Activated T-cell treated with anti-CD3 and anti-CD28 coated beads, Interleukin-2, amount 50 U/mL, for 24 hours (primary cell): ENCODE measurements at regions not wholly inside any gene's neighbourhood (a gene's known extent, or its start where the extent isn't known, plus 50 kb on each side); places are given as distances from the start of the nearest gene placed in this dataset.

Source experiments
- DNase-seq: peaks from one replicate; pipeline ENCODE4 v3.0.0-alpha.2; 2020
- H3K27ac Mint-ChIP-seq: 2 replicates; pipeline ENCODE4 v1.8.0; 2020; ENCODE audit warnings: mild to moderate bottlenecking, mixed read lengths
- H3K27me3 Mint-ChIP-seq: 2 replicates; pipeline ENCODE4 v1.8.0; 2020; ENCODE audit warnings: mixed read lengths
- H3K36me3 Mint-ChIP-seq: 2 replicates; pipeline ENCODE4 v1.8.0; 2020; ENCODE audit warnings: low read depth, mixed read lengths
- H3K4me1 Mint-ChIP-seq: 2 replicates; pipeline ENCODE4 v1.8.0; 2020; ENCODE audit warnings: low read depth, mixed read lengths
- H3K4me3 Mint-ChIP-seq: 2 replicates; pipeline ENCODE4 v1.8.0; 2020; ENCODE audit warnings: mild to moderate bottlenecking, moderate library complexity, mixed read lengths
- H3K9me3 Mint-ChIP-seq: 2 replicates; pipeline ENCODE4 v1.8.0; 2020; ENCODE audit warnings: mixed read lengths

- DNase-seq, result no peak
- Mint-ChIP-seq H3K27ac (no peak overlapping the region), H3K4me1 (no peaks in the 10 kb centered on the region), H3K27me3 (no peaks in the 10 kb centered on the region), H3K36me3 (no peaks in the 10 kb centered on the region), H3K4me3 (no peak overlapping the region), H3K9me3 (peaks cover 2% of the 10 kb centered on the region)
Measured at GRCh38 chr5:21694567-21694966, 1158.6 kb downstream of the CDH12 start.

- H3K9me3 Mint-ChIP-seq, result peaks cover 2% of the 10 kb centered on the region
- no peak overlapping the region for H3K27ac Mint-ChIP-seq
- H3K4me3 Mint-ChIP-seq, result no peak overlapping the region
- H3K4me1 Mint-ChIP-seq, result no peaks in the 10 kb centered on the region
- no peaks in the 10 kb centered on the region for H3K27me3 Mint-ChIP-seq
- DNase-seq, result no peak
- H3K36me3 Mint-ChIP-seq, result no peaks in the 10 kb centered on the region
Measured at GRCh38 chr5:21693591-21693990, 1159.6 kb downstream of the CDH12 start.

- H3K27ac Mint-ChIP-seq, result no peak overlapping the region
- H3K4me1 Mint-ChIP-seq, result no peaks in the 10 kb centered on the region
- H3K27me3 Mint-ChIP-seq, result no peaks in the 10 kb centered on the region
- peaks cover 4% of the 10 kb centered on the region for H3K9me3 Mint-ChIP-seq
- no peaks in the 10 kb centered on the region for H3K36me3 Mint-ChIP-seq
- H3K4me3 Mint-ChIP-seq, result no peak overlapping the region
- no peak for DNase-seq
Measured at GRCh38 chr5:21689587-21689986, 1163.6 kb downstream of the CDH12 start.

DNA sequence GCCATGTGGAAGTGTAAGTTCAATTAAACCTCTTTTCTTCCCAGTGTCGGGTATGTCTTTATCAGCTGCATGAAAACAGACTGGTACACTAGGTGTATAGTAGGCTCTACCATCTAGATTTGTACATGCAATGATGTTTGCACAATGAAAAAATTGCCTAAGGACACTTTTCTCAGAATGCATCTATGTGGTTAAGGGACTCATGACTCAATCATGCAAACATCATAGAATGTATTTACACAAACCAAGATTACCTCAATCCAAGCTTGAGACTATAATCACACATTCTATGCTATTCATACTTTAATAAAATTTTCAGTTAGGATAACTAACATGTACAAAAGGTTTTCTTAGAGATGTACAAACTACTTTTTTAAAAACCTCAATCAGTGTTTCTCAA, 1164.5 kb downstream of the CDH12 start:
- Mint-ChIP-seq H3K4me1 (no peaks in the 10 kb centered on the region), H3K27me3 (no peaks in the 10 kb centered on the region), H3K36me3 (no peaks in the 10 kb centered on the region), H3K9me3 (peaks cover 4% of the 10 kb centered on the region), H3K4me3 (no peak overlapping the region), H3K27ac (no peak overlapping the region)
- DNase-seq, result no peak

DNA sequence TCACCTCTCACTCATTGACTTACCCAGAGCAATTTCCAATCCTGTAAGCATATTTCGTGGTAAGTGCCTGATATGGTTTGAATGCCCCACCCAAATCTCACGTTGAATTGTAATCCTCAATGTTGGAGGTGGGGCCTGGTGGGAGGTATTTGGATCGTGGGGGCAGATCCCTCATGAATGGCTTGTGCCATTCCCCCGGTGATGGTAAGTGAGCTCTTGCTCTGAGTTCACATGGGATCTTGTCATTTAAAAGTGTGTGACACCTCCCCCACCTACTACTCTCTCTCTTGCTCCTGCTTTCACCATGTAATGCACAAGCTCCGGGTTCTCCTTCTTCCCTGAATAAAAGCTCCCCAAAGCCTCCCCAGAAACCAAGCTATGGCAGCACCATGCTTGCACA, 1165.5 kb downstream of the CDH12 start:
- H3K27me3 Mint-ChIP-seq, result no peaks in the 10 kb centered on the region
- no peak for DNase-seq
- H3K36me3 Mint-ChIP-seq, result no peaks in the 10 kb centered on the region
- peaks cover 4% of the 10 kb centered on the region for H3K9me3 Mint-ChIP-seq
- H3K4me1 Mint-ChIP-seq, result no peaks in the 10 kb centered on the region
- no peak overlapping the region for H3K4me3 Mint-ChIP-seq
- H3K27ac Mint-ChIP-seq, result no peak overlapping the region

GRCh38 chr5:21686706-21687105, 1166.4 kb downstream of the CDH12 start:
- Mint-ChIP-seq H3K36me3 (no peaks in the 10 kb centered on the region), H3K9me3 (peaks cover 4% of the 10 kb centered on the region), H3K27me3 (no peaks in the 10 kb centered on the region), H3K4me3 (no peak overlapping the region), H3K27ac (no peak overlapping the region), H3K4me1 (no peaks in the 10 kb centered on the region)
- no peak for DNase-seq

DNA sequence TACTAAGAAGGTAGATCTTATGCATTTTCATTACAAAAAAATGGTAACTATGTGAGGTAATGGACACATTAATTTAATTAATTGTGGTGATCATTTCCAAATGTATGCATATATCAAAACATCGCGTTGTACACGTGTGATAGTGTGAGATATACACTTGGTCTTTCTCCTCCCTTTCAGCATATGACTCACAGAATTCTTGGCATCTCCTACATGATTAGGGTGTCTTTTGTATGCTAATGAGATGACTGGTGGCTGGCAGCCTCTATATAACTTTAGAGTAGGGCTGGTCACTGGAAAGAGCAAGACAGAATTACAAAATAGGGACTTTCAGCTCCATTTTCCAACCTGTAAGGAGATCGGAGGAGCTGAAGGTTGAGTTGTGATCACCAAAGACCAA, 1167.6 kb downstream of the CDH12 start:
- Mint-ChIP-seq H3K4me1 (no peaks in the 10 kb centered on the region), H3K9me3 (peaks cover 4% of the 10 kb centered on the region), H3K4me3 (no peak overlapping the region), H3K36me3 (no peaks in the 10 kb centered on the region), H3K27ac (no peak overlapping the region), H3K27me3 (no peaks in the 10 kb centered on the region)
- no peak for DNase-seq

GRCh38 chr5:21684992-21685391, 1168.2 kb downstream of the CDH12 start:
- Mint-ChIP-seq H3K4me3 (no peak overlapping the region), H3K36me3 (no peaks in the 10 kb centered on the region), H3K4me1 (no peaks in the 10 kb centered on the region), H3K27ac (no peak overlapping the region), H3K9me3 (peaks cover 4% of the 10 kb centered on the region), H3K27me3 (no peaks in the 10 kb centered on the region)
- no peak for DNase-seq

- Mint-ChIP-seq H3K4me1 (no peaks in the 10 kb centered on the region), H3K27ac (no peak overlapping the region), H3K9me3 (peaks cover 3% of the 10 kb centered on the region)
Measured at GRCh38 chr5:21681911-21682310, 1171.2 kb downstream of the CDH12 start.

GRCh38 chr5:21680641-21681040, 1172.5 kb downstream of the CDH12 start:
- Mint-ChIP-seq H3K36me3 (no peaks in the 10 kb centered on the region), H3K4me3 (no peak overlapping the region), H3K4me1 (no peaks in the 10 kb centered on the region), H3K27ac (no peak overlapping the region), H3K27me3 (no peaks in the 10 kb centered on the region), H3K9me3 (peaks cover 2% of the 10 kb centered on the region)
- DNase-seq, result no peak

More at GRCh38 chr5:21681911-21682310, 1171.2 kb downstream of the CDH12 start:
- DNase-seq, result no peak
- H3K27me3 Mint-ChIP-seq, result no peaks in the 10 kb centered on the region
- H3K4me3 Mint-ChIP-seq, result no peak overlapping the region
- no peaks in the 10 kb centered on the region for H3K36me3 Mint-ChIP-seq

- Mint-ChIP-seq H3K27ac (no peak overlapping the region), H3K4me1 (no peaks in the 10 kb centered on the region), H3K27me3 (no peaks in the 10 kb centered on the region), H3K36me3 (no peaks in the 10 kb centered on the region), H3K4me3 (no peak overlapping the region), H3K9me3 (no peaks in the 10 kb centered on the region)
- DNase-seq, result no peak
Measured at GRCh38 chr5:21680196-21680595, 1172.9 kb downstream of the CDH12 start.

DNA sequence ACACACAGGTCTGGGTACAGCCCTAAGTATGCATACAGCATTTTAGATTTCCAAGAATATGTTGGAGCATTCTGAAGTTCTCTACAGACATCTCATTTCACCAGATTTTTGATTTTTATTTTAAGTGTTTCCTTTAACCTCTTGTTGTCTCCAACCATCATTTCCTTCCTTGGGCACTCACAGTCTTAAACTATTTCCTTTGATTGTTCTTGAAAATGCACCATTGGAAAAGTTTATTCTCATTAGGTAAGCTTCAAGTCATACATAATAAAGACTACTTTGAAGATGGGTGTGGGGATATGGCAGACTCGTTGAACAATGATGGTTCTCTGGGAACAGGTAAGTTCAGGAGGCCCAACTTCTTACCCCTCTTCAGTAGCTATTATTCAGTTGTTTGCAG, 1174.6 kb downstream of the CDH12 start:
- no peaks in the 10 kb centered on the region for H3K27me3 Mint-ChIP-seq
- H3K9me3 Mint-ChIP-seq, result no peaks in the 10 kb centered on the region
- no peak overlapping the region for H3K4me3 Mint-ChIP-seq
- H3K36me3 Mint-ChIP-seq, result no peaks in the 10 kb centered on the region
- H3K27ac Mint-ChIP-seq, result no peak overlapping the region
- no peaks in the 10 kb centered on the region for H3K4me1 Mint-ChIP-seq
- DNase-seq, result no peak

DNA sequence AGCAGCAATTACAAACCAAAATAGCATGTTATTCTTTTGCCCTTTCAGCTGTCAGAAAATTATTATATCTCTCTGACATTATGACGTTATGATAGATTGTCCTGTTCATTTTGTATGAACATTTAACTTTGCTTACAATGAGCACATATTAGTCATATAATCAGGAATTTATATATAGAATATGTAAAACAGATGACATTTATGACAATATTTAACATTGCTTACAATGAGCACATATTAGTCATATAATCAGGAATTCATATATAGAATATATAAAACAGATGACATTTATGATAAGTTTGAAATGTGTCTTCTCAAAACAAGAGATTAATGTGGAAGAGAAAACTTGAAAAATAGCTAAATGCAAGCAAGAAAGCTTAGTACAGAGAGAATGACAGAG, 1180.2 kb downstream of the CDH12 start:
- no peaks in the 10 kb centered on the region for H3K36me3 Mint-ChIP-seq
- H3K9me3 Mint-ChIP-seq, result peaks cover 2% of the 10 kb centered on the region
- H3K4me1 Mint-ChIP-seq, result no peaks in the 10 kb centered on the region
- H3K27ac Mint-ChIP-seq, result no peak overlapping the region
- no peak for DNase-seq
- H3K27me3 Mint-ChIP-seq, result no peaks in the 10 kb centered on the region
- no peak overlapping the region for H3K4me3 Mint-ChIP-seq

DNA sequence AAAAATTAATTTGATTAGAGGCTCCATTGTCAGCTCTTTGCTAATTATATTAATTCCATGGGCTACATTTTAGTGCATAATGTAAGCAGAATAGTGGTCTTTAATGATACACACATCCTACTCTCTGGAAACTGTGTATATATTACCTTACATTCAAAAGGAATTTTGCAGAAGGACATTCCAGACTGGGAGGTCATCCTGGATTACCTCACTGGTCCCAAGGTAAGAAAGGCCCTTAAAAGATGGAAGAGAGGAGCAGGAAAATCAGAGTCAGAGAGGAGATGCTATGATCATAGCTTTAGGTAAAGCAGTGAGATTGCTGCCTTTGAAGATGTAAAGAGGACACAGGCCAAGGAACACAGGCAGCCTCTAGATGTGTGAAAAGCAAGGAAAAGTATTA, 1180.8 kb downstream of the CDH12 start:
- Mint-ChIP-seq H3K4me1 (no peaks in the 10 kb centered on the region), H3K4me3 (no peak overlapping the region), H3K36me3 (no peaks in the 10 kb centered on the region), H3K27me3 (no peaks in the 10 kb centered on the region), H3K9me3 (peaks cover 2% of the 10 kb centered on the region), H3K27ac (no peak overlapping the region)
- DNase-seq, result no peak

DNA sequence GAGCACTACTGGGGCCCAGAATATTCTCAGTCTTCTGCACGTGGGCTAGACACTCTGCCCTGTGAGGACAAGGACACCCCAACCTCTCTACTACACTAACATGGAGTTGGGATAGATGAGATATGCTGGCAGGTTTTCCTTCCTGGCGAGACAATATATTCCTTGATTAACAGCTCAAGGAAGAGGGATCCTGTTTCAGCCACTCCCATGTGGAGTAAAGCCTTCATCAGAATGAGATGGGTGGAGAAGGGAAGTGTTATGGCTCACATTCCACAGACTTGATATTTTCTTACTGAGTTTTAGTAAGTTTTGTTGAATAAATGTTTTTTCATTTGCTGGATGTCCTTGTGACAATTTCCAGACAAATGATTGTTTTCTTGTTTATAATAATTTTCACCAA, 1187.6 kb downstream of the CDH12 start:
- H3K27ac Mint-ChIP-seq, result no peak overlapping the region
- H3K9me3 Mint-ChIP-seq, result peaks cover 18% of the 10 kb centered on the region
- no peak overlapping the region for H3K4me3 Mint-ChIP-seq

DNA sequence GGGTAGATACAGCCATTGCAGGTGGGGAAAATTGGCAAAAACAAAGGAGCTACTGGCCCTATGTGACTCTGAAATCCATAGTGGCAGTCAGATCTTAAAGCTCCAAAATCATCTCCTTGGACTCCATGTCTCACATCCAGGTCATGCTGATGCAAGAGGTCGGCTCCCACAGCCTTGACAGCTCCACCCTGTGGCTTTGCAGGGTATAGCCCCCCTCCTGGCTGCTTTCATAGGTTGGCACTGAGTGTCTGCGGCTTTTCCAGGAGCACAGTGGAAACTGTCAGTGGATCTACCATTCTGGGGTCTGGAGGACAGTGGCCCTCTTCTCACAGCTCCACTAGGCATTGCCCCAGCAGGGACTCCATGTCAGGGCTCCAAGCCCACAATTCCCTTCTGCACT, 1190.1 kb downstream of the CDH12 start:
- Mint-ChIP-seq H3K27ac (no peak overlapping the region), H3K9me3 (peaks cover 16% of the 10 kb centered on the region)

More for the DNA sequence above, 1187.6 kb downstream of the CDH12 start:
- H3K4me1 Mint-ChIP-seq, result no peaks in the 10 kb centered on the region
- H3K36me3 Mint-ChIP-seq, result no peaks in the 10 kb centered on the region
- no peaks in the 10 kb centered on the region for H3K27me3 Mint-ChIP-seq
- no peak for DNase-seq

More for the DNA sequence above, 1190.1 kb downstream of the CDH12 start:
- H3K36me3 Mint-ChIP-seq, result no peaks in the 10 kb centered on the region
- no peak for DNase-seq
- no peaks in the 10 kb centered on the region for H3K4me1 Mint-ChIP-seq
- H3K27me3 Mint-ChIP-seq, result no peaks in the 10 kb centered on the region
- H3K4me3 Mint-ChIP-seq, result no peak overlapping the region
